Cardiac muscle cell (in vitro differentiated cells and primary cell): ENCODE measurements at regions not wholly inside any gene's neighbourhood (a gene's known extent, or its start where the extent isn't known, plus 50 kb on each side); places are given as distances from the start of the nearest gene placed in this dataset.

Experiments used
- DNase-seq, 2 donors: peaks; one replicate each; pipeline versions ENCODE4 v3.0.0 to v3.0.0-alpha.2; 2010 to 2017; ENCODE audit warnings: low read depth in 1 of 2, low spot score in 1 of 2
- H3K27ac ChIP-seq: fragments of 200-600 bp; sonication (generic); 2 replicates; pipeline ENCODE4 v1.5.1; 2016
- H3K27me3 ChIP-seq: fragments of 200-600 bp; sonication (generic); 2 replicates; pipeline ENCODE4 v1.6.0; 2016; ENCODE audit warnings: control low read depth
- H3K36me3 ChIP-seq: fragments of 200-600 bp; sonication (generic); 2 replicates; pipeline ENCODE4 v1.5.1; 2016; ENCODE audit warnings: control low read depth
- H3K4me1 ChIP-seq: fragments of 200-600 bp; sonication (generic); 2 replicates; pipeline ENCODE4 v1.8.1; 2017; ENCODE audit warnings: low read depth, mild to moderate bottlenecking, mixed run types
- H3K4me3 ChIP-seq: fragments of 200-600 bp; sonication (generic); 2 replicates; pipeline ENCODE4 v1.5.1; 2016; ENCODE audit warnings: mild to moderate bottlenecking
- H3K9me3 ChIP-seq: fragments of 200-600 bp; sonication (generic); 2 replicates; pipeline ENCODE4 v1.5.1; 2017; ENCODE audit warnings: low read depth, mild to moderate bottlenecking, control low read depth
- CTCF ChIP-seq: IDR thresholded peaks from 2 replicates; pipeline ENCODE4 v1.5.1; 2012; ENCODE audit warnings: low read depth, mild to moderate bottlenecking, low read length

DNA sequence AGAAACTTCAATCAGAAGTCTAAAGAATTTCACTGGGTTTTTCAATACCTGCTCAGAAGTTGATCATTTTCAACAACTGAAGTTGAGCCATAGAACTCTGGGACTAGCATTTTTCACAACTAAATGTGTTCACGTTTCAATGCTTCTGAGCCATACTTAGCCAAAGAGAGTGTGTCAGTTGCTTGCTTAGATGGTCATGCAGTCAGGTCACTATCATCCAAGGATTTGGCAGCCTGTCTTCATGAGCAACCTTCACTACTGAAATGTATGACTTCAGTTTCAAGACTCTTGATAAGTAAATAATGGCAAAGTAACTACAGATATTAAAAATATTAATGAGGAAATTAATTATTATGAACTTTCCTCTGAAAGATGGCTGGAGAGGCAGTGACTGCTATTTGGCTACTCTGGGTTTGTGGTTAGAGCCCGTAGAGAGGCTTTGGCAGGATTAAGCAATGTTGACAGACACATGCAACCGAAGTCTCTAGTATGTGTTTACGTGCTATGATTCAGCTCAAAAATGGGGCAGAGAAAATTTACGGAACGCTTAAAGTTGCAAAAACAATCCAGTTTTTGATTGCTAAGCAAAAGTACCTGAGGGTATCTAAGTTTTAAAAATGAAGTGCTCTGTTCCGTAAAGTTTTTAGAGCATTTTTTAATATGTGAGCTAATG lies 133.8 kb downstream of the GMNC start:
- H3K36me3 ChIP-seq, result no peaks in the 10 kb centered on the region
- no peak for TF ChIP-seq CTCF
- no peak overlapping the region for H3K4me3 ChIP-seq
- no peaks in the 10 kb centered on the region for H3K4me1 ChIP-seq
- no peaks in the 10 kb centered on the region for H3K9me3 ChIP-seq
- DNase-seq, result peak in 1 of 2 donors; percentile 25
- no peaks in the 10 kb centered on the region for H3K27me3 ChIP-seq
- no peak overlapping the region for H3K27ac ChIP-seq

DNA sequence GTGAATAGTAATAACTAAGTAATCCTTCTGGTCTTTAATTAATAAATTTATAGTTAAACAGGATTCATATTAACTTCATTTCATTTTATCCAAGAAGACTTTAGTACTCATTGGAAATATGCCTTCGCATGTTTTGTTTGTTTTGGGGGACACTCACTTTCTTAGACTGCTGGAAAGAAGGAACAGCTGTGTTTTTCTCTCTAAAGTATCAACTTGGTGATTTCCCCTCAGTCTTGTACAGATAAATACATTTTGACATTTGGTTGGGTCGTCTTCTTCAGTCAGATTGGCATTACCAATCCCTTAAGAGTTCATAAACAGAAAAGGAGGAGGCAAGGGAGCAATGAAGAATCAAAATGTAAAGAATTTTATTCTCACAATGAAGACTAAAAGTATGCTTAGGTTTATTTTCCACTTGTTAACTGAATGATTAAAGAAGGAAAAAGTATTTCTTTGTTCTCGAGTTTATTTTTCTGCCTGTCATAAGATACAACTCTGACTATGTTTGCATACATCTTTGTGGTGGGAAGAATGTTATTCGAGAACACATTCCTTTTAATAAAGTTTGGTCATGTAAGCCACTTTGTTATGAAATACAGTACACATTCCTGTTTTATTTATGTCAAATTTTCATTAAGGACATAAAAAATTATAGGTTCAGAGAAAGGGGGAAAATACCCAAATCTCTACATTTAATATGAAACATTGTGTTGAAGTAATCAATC lies 140.2 kb downstream of the GMNC start:
- no peaks in the 10 kb centered on the region for H3K4me1 ChIP-seq
- no peaks in the 10 kb centered on the region for H3K36me3 ChIP-seq
- no peak for DNase-seq
- TF ChIP-seq CTCF, result no peak
- H3K27me3 ChIP-seq, result no peaks in the 10 kb centered on the region
- H3K9me3 ChIP-seq, result no peaks in the 10 kb centered on the region
- H3K27ac ChIP-seq, result no peak overlapping the region
- H3K4me3 ChIP-seq, result no peak overlapping the region

GRCh38 chr3:190721330-190721729 lies 141.2 kb downstream of the GMNC start:
- no peak overlapping the region for H3K4me3 ChIP-seq
- TF ChIP-seq CTCF, result no peak
- H3K27me3 ChIP-seq, result no peaks in the 10 kb centered on the region
- H3K27ac ChIP-seq, result no peak overlapping the region
- no peaks in the 10 kb centered on the region for H3K36me3 ChIP-seq
- no peaks in the 10 kb centered on the region for H3K9me3 ChIP-seq
- no peak for DNase-seq
- no peaks in the 10 kb centered on the region for H3K4me1 ChIP-seq

- H3K27ac ChIP-seq, result no peak overlapping the region
- TF ChIP-seq CTCF, result no peak
Observed at GRCh38 chr3:190718671-190719070, 143.8 kb downstream of the GMNC start.

GRCh38 chr3:190718097-190718496 lies 144.4 kb downstream of the GMNC start:
- H3K4me3 ChIP-seq, result no peak overlapping the region
- no peaks in the 10 kb centered on the region for H3K9me3 ChIP-seq
- no peak for DNase-seq
- H3K36me3 ChIP-seq, result no peaks in the 10 kb centered on the region
- no peak for TF ChIP-seq CTCF
- H3K27ac ChIP-seq, result no peak overlapping the region
- no peaks in the 10 kb centered on the region for H3K4me1 ChIP-seq
- no peaks in the 10 kb centered on the region for H3K27me3 ChIP-seq

More at GRCh38 chr3:190718671-190719070, 143.8 kb downstream of the GMNC start:
- H3K9me3 ChIP-seq, result no peaks in the 10 kb centered on the region
- H3K27me3 ChIP-seq, result no peaks in the 10 kb centered on the region
- peak in 1 of 2 donors; percentile 29 for DNase-seq
- H3K4me1 ChIP-seq, result no peaks in the 10 kb centered on the region
- H3K4me3 ChIP-seq, result no peak overlapping the region
- no peaks in the 10 kb centered on the region for H3K36me3 ChIP-seq
